Globus pallidus (tissue), 1 donor: ENCODE measurements at regions not wholly inside any gene's neighbourhood (a gene's known extent, or its start where the extent isn't known, plus 50 kb on each side); places are given as distances from the start of the nearest gene placed in this dataset.
"Not testable (repeated sequence)": the region's sequence is repeated elsewhere in the genome, so short reads cannot be mapped to it uniquely, and the experiment has no call there.

Experiments used
- DNase-seq: peaks from one replicate; pipeline ENCODE4 v3.0.0-alpha.2; 2015; ENCODE audit warnings: low spot score

DNA sequence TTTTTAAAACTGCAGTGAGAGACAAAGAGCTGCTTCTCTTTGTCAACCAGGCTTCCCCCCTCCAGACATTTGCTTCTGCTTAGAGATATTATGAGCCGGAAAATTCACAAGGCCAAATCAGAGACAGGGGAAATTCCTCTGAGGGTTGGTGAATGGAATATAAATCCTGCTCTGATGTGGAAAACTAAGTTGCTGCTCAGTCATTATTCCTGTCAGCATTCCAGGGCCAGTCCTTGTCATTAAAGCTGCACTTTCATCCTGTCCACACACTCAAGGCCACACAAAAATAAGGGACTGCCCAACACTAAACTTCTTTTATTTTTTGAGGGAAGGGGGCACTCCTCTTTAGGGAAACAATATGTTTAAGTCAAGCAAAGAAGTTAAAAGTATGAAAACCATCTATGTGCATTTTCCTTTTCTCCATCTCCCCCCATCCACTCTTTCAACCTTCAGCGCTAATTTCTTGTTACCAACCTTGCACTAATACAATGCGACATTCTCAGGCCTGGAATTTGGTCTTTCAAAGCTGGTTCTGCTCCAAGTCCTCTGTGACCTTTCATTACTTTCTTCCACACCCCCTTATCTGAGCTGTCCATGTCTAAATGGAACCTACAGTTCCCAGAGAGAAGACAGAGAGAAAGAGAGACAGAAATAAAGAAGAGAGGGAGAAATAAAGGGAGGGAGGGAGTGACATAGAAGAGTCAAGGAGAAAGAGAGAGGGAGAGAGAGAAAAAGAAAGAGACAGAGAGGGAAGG is 118.9 kb upstream of the S1PR3 start:
- DNase-seq: no peak

- no peak for DNase-seq
Observed at GRCh38 chr9:88873635-88874034, 117.6 kb upstream of the S1PR3 start.

- DNase-seq: peak; percentile 13
Observed at GRCh38 chr9:88874391-88874790, 116.9 kb upstream of the S1PR3 start.

DNA sequence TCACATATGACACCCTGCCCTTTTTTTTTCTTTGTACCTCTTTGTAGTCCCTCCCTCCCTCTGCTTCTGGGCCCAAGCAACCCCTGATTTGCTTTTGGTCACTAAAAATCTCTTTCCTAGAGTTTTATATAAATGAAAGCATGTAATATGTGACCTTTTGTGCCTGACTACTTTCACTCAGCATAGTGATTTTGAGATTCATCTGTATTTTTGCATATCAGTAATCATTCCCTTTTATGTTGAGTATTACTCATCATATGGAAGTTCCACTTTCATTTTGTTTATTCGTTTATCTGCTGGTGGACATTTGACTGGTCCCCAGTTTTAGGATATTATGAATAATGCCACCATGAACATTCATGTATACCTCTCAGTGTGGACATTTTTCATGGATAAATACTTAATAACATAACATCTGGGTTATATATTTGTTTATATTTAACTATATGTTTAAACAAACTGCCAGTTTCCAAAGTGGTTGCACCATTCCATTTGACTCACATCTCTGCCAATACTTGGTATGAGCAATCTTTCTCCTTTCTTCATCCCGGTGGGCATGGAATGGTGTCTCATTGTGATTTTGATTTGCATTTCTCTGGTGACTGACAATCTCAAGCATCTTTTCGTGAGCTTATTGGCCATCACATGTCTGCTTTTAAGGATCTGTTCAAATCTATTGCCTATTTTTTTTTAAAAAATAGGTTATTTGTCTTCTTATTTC is 115.7 kb upstream of the S1PR3 start:
- DNase-seq: no peak

DNA sequence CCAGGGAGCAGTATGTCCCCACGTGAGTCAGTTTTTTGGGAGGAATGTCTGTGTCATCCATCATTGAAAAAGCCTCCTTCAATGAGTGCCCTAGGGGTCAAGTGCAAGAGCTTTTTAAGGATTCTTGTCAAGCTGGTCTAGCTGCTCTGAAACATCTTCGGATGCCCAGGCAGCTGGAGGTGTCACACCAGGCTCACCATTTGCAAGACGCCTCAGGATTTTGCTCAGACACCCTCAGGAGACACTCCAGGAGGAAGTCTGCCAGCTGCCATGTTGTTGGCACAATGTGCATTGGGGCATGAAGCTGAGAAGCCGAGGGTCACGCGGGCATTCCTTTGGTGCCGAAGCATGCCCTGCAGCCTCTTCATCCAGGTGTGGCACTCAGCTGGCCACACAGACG is 111.1 kb upstream of the S1PR3 start:
- DNase-seq: no peak

DNA sequence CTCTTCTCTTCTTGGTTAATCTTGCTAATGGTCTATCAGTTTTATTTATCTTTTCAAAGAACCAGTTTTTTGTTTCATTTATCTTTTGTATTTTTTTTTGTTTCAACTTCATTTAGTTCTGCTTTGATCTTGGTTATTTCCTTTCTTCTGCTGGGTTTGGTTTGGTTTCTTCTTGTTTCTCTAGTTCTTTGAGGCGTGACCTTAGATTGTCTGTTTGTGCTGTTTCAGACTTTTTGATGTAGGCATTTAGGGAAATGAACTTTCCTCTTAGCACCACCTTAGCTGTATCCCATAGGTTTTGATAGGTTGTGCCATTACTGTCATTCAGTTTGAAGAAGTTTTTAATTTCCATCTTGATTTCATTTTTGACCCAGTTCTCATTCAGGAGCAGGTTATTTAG is 107.0 kb upstream of the S1PR3 start:
- DNase-seq: not testable (repeated sequence)

DNA sequence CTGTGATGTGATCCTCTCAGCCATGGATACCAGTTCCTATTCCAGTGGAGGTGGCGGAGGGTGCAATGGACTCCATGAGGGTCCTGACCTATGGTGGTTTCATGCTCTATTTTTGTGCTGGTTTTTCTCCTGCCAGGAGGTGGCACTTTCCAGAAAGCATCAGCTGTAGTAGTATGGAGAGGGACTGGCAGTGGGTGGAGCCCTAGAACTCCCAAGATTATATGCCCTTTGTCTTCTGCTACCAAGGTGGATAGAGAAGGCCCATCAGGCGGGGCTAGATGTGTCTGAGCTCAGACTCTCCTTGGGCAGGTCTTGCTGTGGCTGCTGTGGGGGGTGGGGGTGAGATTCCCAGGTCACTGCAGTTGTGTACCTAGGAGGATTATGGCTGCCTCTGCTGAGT is 104.5 kb upstream of the S1PR3 start:
- DNase-seq: not testable (repeated sequence)

DNA sequence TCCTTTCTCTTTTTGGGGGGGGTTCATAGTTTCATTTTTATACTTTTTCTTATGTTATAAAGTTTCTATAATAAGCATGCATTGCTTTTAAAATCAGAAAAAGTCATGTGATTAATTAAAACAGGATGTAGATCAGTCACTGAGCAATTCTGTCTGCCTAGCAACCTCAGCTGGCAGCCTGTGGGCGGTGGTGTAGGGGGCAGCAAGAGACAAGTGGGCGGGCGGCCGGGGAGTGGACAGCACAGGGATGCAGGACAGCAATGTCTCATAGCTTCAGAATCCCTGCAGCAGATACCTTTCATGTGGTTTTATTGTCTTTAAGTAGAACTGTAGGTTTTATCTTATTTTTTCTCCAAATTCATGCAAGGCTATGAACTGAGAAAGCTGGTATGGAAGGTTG is 101.9 kb upstream of the S1PR3 start:
- DNase-seq: no peak

- no peak for DNase-seq
Observed at GRCh38 chr9:88890546-88890945, 100.7 kb upstream of the S1PR3 start.

DNA sequence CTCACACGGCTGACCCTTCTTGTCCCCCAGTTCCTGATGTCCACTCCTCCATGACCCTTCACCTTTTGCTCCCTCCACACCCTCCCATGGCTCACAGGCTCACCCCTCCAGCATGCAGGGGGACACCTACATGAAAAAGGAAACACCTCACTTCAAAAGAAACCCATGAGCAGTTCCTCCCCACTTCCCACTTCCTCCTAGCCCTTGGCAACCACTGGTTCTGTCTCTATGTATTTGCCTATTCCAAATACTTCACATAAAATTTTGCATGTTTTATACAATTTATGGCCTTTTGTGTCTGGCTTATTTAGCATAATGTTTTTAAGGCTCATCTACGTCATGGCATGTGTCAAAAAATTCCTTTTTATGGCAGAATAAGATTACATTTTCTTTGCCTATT is 100.2 kb upstream of the S1PR3 start:
- DNase-seq: no peak

GRCh38 chr9:88892724-88893123 is 98.5 kb upstream of the S1PR3 start:
- no peak for DNase-seq

DNA sequence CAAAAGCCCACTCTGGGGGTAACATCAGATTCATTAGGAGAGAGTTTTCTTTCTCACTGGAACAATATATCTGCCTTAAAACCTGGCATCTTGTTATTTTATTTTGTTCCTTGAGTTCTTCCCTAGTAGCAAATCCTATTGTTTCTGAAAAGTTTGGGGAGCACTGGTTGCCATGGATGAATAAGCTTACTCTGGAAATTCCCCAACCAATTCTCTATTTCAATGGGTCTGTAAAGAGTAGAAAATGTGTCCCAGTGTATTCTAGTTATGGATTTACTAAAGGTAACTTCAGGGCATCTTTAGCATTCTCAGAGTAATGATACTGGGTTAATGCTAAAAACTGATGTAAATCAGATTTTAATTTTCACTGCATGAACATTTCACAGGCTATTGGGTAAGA is 94.2 kb upstream of the S1PR3 start:
- no peak for DNase-seq

DNA sequence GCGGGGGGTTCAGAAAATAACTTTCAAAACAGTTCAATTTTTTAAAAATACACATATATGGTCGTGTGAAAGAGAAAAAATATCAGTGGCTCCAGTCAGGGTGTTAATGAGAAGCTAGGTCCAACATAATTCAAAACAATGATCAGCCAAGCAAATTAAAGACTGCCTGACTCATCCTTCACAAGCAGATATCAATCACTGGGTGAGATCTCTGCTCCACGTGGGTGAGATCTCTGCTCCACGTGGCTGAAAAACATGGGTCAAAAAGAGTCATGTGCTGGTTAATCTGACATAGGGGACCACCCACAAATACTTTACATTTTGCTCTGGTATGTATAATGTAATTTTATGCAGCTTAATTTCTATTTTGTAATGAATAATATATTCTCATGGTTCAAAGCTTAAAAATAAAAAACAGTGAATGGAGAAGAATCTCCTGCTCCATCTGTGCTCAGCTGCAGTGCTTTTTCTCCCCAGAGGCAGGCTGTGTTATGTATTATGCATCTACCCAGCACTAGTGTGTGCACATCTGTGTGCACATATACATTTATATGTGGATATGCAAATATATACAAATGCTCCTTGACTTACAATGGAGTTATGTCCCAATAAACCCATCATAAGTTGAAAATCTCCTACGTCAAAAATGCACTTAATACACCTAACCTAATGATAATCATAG is 93.1 kb upstream of the S1PR3 start:
- DNase-seq: no peak

GRCh38 chr9:88905506-88905905 is 85.8 kb upstream of the S1PR3 start:
- DNase-seq: no peak

DNA sequence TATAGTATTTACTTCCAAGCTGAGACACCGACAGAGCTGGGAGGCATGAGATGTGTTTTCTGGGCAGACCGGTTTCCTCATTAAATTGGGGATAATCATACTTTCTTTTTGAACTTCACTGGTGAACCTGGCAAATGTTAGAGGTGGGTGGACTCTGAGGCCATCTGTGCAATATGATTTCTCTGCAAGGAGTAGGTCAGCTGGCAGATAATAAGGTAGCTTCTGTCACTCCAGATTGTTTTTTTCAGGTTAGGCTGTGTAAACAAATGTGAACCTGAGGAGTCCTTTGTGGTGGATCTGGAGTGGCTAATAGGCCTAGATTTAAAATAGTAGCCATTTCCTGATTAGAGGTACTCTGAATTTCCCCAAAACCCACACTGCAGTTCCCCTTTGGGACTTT is 75.4 kb upstream of the S1PR3 start:
- no peak for DNase-seq

- DNase-seq: no peak
Observed at GRCh38 chr9:88916894-88917293, 74.4 kb upstream of the S1PR3 start.

GRCh38 chr9:88917375-88917774 is 73.9 kb upstream of the S1PR3 start:
- DNase-seq: no peak

GRCh38 chr9:88918537-88918936 is 72.7 kb upstream of the S1PR3 start:
- DNase-seq: not testable (repeated sequence)

DNA sequence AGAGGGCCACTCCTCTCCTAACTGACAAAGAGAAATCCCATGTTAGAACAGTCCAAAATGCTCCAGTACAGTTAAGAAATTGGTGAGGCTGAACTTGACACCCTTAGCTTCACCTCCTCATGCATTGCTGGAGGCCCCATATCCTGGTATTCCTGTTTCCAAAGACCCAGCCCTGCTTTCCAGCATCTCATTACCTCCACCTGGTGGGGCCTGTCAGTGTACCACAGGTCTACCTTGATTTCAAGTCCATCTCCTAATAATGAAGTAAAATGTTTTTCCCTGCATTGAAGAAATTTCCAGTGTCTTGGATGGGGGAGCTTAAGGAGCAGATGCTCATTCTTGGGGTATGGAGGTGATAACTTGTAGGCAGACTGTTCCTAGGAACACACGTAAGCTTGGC is 70.6 kb upstream of the S1PR3 start:
- DNase-seq: no peak

DNA sequence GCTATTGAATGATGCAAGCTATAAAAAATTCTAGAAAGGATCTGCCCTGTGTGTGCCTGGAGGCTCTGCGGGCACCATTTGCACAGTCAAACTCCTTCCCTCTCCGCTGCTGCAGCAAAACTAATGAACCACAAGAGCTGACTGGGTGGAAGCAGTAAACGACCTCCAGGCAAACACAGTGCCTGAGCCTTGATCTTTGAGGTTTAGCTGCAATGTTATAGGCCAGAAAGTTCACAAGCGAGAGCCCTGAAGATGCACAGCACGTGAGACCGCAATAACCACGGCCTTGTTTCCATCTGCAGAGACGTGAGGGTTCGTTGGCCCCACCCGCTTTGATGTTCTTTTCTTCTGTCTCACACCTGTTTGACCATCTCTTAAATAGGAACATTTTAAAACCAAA is 69.2 kb upstream of the S1PR3 start:
- DNase-seq: no peak

- no peak for DNase-seq
Observed at GRCh38 chr9:88923092-88923491, 68.2 kb upstream of the S1PR3 start.

DNA sequence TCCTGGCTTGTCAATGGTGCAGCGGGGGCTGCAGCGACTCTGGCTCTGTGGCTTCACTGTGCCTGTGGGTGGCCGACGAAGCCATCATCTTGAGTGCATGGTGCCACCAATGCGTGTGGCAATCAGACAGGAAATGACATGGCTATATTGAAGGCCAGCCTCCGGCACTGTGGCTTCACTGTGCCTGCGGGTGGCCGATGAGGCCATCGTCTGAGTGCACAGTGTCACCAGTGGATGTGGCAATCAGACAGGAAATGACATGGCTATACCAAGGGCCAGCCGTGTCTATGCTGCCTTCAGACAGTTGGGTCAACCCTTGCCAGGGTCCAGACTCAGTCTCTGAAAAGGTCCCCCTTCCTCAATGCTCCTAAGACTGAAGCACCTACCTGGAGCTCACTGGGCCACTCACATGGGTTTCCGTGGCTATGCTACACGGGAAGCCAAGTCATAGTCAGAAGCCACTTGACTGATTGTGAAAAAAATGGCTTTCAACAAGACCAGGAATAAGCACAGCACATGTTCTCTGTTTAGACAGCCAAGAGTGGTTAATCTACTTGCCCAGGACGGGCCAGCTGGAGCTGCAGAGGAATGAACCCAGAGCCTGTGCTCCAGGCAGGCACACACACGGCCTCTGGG is 67.5 kb upstream of the S1PR3 start:
- DNase-seq: no peak

DNA sequence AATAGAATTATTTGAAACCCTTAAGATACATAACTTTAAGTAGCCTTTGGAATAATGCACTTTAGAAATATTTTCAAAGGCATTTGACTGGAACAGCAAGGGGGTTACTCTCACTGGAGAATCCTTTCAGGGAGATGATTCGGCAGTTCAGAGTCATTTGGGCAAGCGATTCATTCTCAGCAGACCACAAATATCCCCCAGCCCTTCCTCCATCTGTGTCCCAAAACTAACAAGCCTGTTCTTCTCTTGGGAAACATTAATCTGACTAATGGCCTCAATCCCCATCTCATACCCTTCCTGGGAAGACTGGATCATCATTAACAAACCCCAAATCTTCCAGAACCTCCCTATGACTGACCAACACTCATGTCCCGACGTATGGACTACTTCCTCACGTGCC is 65.8 kb upstream of the S1PR3 start:
- no peak for DNase-seq
